CD4-positive, alpha-beta memory T cell (primary cell): ENCODE measurements at regions not wholly inside any gene's neighbourhood (a gene's known extent, or its start where the extent isn't known, plus 50 kb on each side); places are given as distances from the start of the nearest gene placed in this dataset.

Source experiments
- CTCF ChIA-PET: fragments of 350-600 bp; sonication (Branson Sonifier 250); formaldehyde crosslinking; loops from one replicate; lab custom pipeline; 2021; ENCODE audit warnings: inconsistent platforms; ENCODE audit not compliant: partially characterized antibody; lab: Charles Lee
- POLR2A ChIA-PET: fragments of 350-600 bp; sonication (Branson Sonifier 250); formaldehyde crosslinking; loops from one replicate; lab custom pipeline; 2021; ENCODE audit not compliant: partially characterized antibody; lab: Charles Lee
- DNase-seq, 5 donors: peaks; one replicate each; pipeline versions ENCODE4 v3.0.0 to v3.0.0-alpha.2; 2020 to 2022; ENCODE audit warnings: mixed read lengths in 1 of 5
- H3K27ac ChIP-seq: one replicate; pipeline ENCODE4 v1.7.0; 2013; ENCODE audit warnings: low read depth, low read length
- H3K27me3 ChIP-seq: 2 replicates; pipeline ENCODE4 v1.7.0; 2013; ENCODE audit warnings: mild to moderate bottlenecking, low read length, moderate library complexity; ENCODE audit not compliant: insufficient read depth
- H3K36me3 ChIP-seq: 2 replicates; pipeline ENCODE4 v1.7.0; 2013; ENCODE audit warnings: mild to moderate bottlenecking, low read length, moderate library complexity; ENCODE audit not compliant: insufficient read depth
- H3K4me1 ChIP-seq: 2 replicates; pipeline ENCODE4 v1.7.0; 2013; ENCODE audit warnings: mild to moderate bottlenecking, low read length, moderate library complexity; ENCODE audit not compliant: insufficient read depth
- H3K4me3 ChIP-seq, 2 donors: one replicate each; pipeline ENCODE4 v1.7.0; 2013; ENCODE audit warnings: low read length in 2 of 2, mild to moderate bottlenecking in 1 of 2
- H3K9me3 ChIP-seq, 2 donors: one replicate each; pipeline ENCODE4 v1.7.0; 2013; ENCODE audit warnings: low read length in 2 of 2, control low read depth in 1 of 2; ENCODE audit not compliant: control insufficient read depth in 1 of 2
- H3K27ac Mint-ChIP-seq, 7 donors: one replicate each; pipeline ENCODE4 v1.8.0; 2020 to 2021; ENCODE audit warnings: mixed read lengths in 7 of 7, mild to moderate bottlenecking in 6 of 7, inconsistent platforms in 3 of 7, moderate library complexity in 3 of 7
- H3K27me3 Mint-ChIP-seq, 2 donors: one replicate each; pipeline ENCODE4 v1.8.0; 2020 to 2021; ENCODE audit warnings: mixed read lengths in 2 of 2
- H3K36me3 Mint-ChIP-seq, 2 donors: one replicate each; pipeline ENCODE4 v1.8.0; 2020 to 2021; ENCODE audit warnings: mixed read lengths in 2 of 2, inconsistent platforms in 1 of 2, mild to moderate bottlenecking in 1 of 2
- H3K4me1 Mint-ChIP-seq, 4 donors: one replicate each; pipeline ENCODE4 v1.8.0; 2020 to 2021; ENCODE audit warnings: mixed read lengths in 4 of 4, mild to moderate bottlenecking in 1 of 4
- H3K4me3 Mint-ChIP-seq, 8 donors: one replicate each; pipeline ENCODE4 v1.8.0; 2020 to 2021; ENCODE audit warnings: mixed read lengths in 8 of 8, mild to moderate bottlenecking in 7 of 8, moderate library complexity in 6 of 8, inconsistent platforms in 3 of 8
- H3K9me3 Mint-ChIP-seq, 8 donors: one replicate each; pipeline ENCODE4 v1.8.0; 2020 to 2021; ENCODE audit warnings: mixed read lengths in 8 of 8, mild to moderate bottlenecking in 5 of 8, inconsistent platforms in 3 of 8, moderate library complexity in 1 of 8
- intact Hi-C: fragments of 100-400 bp; cut with micrococcal nuclease; formaldehyde crosslinking; loops from one replicate; pipeline ENCODE4 v1.15.1; 2023

DNA sequence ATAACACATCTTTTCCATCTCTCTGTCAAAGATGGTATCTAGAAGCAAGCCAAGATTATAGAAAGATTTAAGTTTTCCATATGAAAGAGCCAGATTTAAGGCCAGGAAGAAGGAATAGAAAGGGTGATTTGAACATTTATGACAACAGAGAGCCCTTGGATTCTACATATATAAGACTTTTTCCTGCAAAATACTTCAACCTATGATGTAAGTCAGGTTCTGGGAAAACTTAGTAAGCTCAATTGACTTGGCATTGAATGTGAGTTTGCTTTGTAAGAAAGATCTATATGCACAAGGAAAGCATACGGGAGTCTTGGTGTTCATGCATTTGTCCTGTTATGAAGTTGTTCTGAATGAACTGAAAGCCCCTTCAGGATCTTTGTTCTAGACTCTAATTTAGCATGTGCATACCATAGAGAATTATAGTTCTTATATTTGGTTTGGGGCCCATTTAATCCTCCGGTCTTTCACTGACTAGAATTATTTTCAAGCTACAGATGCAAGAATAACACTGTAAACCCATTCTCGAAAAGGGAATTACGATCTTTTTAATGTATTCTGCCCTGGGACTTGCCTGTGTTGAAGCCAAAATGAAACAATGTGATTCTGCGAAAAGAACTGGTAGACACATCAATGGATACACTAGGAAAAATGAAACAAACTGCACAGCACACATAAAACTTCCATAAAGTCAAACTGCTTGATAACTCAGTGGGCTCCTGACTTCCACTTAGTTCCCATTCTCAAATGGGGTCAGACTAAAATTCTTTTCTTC is 152.8 kb downstream of the DISP1 start:
- DNase-seq, result no peak
- no peak overlapping the region for H3K27ac ChIP-seq
- no peaks in the 10 kb centered on the region for H3K9me3 ChIP-seq
- H3K4me3 Mint-ChIP-seq, result no peak overlapping the region
- no peaks in the 10 kb centered on the region for H3K36me3 Mint-ChIP-seq
- CTCF ChIA-PET, result no interaction called here
- H3K27ac Mint-ChIP-seq, result no peak overlapping the region
- no peaks in the 10 kb centered on the region for H3K4me1 ChIP-seq
- intact Hi-C loops, result no loop called here
- H3K9me3 Mint-ChIP-seq, result no peaks in the 10 kb centered on the region
- no peaks in the 10 kb centered on the region for H3K27me3 Mint-ChIP-seq
- H3K4me3 ChIP-seq, result no peak overlapping the region
- no peaks in the 10 kb centered on the region for H3K36me3 ChIP-seq
- no peaks in the 10 kb centered on the region for H3K4me1 Mint-ChIP-seq
- H3K27me3 ChIP-seq, result no peaks in the 10 kb centered on the region
- POLR2A ChIA-PET, result no interaction called here

DNA sequence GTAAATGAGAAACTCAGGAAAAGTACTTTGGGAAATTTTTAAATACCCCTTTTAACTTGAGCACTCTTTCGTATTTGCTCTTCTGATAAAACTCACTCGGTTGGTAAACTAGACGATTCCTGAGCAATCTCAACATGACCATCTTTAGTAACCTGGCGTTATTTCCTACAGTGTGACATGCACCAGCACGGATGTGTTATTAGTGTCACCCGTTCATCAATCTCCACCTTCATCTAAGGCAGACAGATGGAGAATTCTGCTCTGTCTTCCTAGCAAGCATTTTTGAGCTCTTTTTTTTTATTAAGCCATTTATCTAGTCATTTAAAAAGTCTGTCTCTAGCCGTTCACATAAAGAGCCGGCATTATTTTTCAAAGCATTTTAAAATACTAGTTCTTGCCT is 155.2 kb downstream of the DISP1 start:
- POLR2A ChIA-PET, result no interaction called here
- H3K27ac Mint-ChIP-seq, result no peak overlapping the region
- Histone ChIP-seq H3K4me1 (no peaks in the 10 kb centered on the region), H3K36me3 (no peaks in the 10 kb centered on the region), H3K9me3 (no peaks in the 10 kb centered on the region), H3K27me3 (no peaks in the 10 kb centered on the region), H3K27ac (no peak overlapping the region), H3K4me3 (no peak overlapping the region)
- H3K36me3 Mint-ChIP-seq, result no peaks in the 10 kb centered on the region
- intact Hi-C loops, result no loop called here
- H3K4me3 Mint-ChIP-seq, result no peak overlapping the region
- H3K4me1 Mint-ChIP-seq, result peaks cover 0 to 2% (median 0%) of the 10 kb centered on the region in 4 donors
- no peaks in the 10 kb centered on the region for H3K27me3 Mint-ChIP-seq
- DNase-seq, result no peak
- no peaks in the 10 kb centered on the region for H3K9me3 Mint-ChIP-seq
- CTCF ChIA-PET, result no interaction called here

DNA sequence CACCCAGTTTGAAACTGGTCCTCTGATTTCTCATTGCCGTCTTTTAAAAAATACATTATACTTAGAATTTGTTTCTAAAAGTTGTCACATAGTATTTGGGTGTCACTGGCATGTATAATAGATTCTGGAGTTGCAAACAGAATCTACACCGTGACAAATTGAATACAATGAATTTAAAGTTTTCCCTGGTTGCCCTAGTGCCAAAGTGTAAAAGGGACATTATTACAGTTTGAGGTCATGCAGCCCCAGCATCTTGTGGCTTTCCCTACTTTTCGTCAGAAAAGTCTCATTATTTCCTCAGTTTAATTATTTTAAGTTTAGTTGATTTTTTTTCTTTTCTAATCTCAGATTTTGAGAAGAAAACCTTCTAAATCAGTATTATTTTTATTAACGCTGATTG is 155.9 kb downstream of the DISP1 start:
- Mint-ChIP-seq H3K9me3 (no peaks in the 10 kb centered on the region), H3K4me3 (no peak overlapping the region), H3K4me1 (peaks cover 0 to 2% (median 0%) of the 10 kb centered on the region in 4 donors), H3K27me3 (no peaks in the 10 kb centered on the region), H3K36me3 (peaks cover 0 to 4% of the 10 kb centered on the region in 2 donors), H3K27ac (no peak overlapping the region)
- CTCF ChIA-PET, result no interaction called here
- no peaks in the 10 kb centered on the region for H3K36me3 ChIP-seq
- POLR2A ChIA-PET, result no interaction called here
- DNase-seq, result no peak
- intact Hi-C loops, result no loop called here
- H3K4me3 ChIP-seq, result no peak overlapping the region
- H3K27ac ChIP-seq, result no peak overlapping the region
- no peaks in the 10 kb centered on the region for H3K27me3 ChIP-seq
- H3K9me3 ChIP-seq, result no peaks in the 10 kb centered on the region
- H3K4me1 ChIP-seq, result no peaks in the 10 kb centered on the region

DNA sequence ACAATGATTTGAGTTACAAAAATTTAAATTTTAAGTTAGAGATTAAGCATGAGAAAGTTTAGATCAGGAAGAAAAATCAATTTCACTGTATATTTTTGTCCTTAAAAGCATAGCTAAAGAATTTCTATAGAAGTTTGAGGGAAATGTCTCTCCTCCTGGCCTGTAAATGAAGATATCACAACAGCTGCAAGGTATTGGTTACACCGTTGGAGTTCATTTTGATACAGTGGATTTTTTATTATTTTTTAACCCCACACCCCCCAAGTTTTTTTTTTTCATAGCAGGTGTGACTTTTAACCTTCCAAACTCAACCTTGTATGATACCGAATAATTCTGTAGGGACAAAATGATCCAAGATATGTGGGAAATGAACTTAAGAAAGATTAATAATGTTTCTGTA is 156.3 kb downstream of the DISP1 start:
- Histone ChIP-seq H3K27me3 (no peaks in the 10 kb centered on the region), H3K9me3 (no peaks in the 10 kb centered on the region), H3K4me1 (no peaks in the 10 kb centered on the region), H3K4me3 (no peak overlapping the region), H3K27ac (no peak overlapping the region), H3K36me3 (no peaks in the 10 kb centered on the region)
- POLR2A ChIA-PET, result no interaction called here
- intact Hi-C loops, result no loop called here
- CTCF ChIA-PET, result interaction anchor here (1.3 kb wide), 1 partner anchor 163 kb away, joined by 3 read pairs; no protein-coding TSS in a partner anchor
- Mint-ChIP-seq H3K4me3 (no peak overlapping the region), H3K9me3 (no peaks in the 10 kb centered on the region), H3K27me3 (no peaks in the 10 kb centered on the region), H3K36me3 (peaks cover 0 to 4% of the 10 kb centered on the region in 2 donors), H3K4me1 (peaks cover 0 to 2% (median 0%) of the 10 kb centered on the region in 4 donors), H3K27ac (no peak overlapping the region)
- DNase-seq, result no peak

DNA sequence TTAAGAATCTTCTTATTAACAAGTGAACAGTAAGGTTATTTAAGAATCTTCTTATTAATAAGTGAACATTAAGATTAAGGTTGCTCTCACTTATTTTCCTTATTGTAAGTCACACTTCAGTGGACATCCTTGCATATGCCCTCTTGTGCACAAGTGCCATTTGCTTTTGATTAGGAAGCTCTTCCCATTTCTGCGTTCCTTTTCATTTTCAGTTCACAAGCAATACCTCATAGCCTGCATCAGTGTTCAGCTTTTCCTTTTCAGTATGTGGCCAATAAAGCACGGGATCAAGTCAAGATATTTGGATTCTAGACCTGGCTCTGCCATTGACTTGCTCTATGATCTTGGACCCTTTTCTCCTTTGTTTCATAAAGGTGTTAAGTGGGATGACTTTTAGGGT is 158.7 kb downstream of the DISP1 start:
- peaks cover 0 to 2% (median 0%) of the 10 kb centered on the region in 4 donors for H3K4me1 Mint-ChIP-seq
- no peaks in the 10 kb centered on the region for H3K4me1 ChIP-seq
- DNase-seq, result no peak
- no peaks in the 10 kb centered on the region for H3K9me3 Mint-ChIP-seq
- peaks cover 2 to 4% of the 10 kb centered on the region in 2 donors for H3K36me3 Mint-ChIP-seq
- ChIA-PET POLR2A (no interaction called here), CTCF (no interaction called here)
- intact Hi-C loops, result no loop called here
- H3K27me3 Mint-ChIP-seq, result no peaks in the 10 kb centered on the region
- no peaks in the 10 kb centered on the region for H3K27me3 ChIP-seq
- H3K4me3 Mint-ChIP-seq, result no peak overlapping the region
- no peak overlapping the region for H3K27ac ChIP-seq
- H3K36me3 ChIP-seq, result no peaks in the 10 kb centered on the region
- H3K27ac Mint-ChIP-seq, result no peak overlapping the region
- no peak overlapping the region for H3K4me3 ChIP-seq
- H3K9me3 ChIP-seq, result no peaks in the 10 kb centered on the region

DNA sequence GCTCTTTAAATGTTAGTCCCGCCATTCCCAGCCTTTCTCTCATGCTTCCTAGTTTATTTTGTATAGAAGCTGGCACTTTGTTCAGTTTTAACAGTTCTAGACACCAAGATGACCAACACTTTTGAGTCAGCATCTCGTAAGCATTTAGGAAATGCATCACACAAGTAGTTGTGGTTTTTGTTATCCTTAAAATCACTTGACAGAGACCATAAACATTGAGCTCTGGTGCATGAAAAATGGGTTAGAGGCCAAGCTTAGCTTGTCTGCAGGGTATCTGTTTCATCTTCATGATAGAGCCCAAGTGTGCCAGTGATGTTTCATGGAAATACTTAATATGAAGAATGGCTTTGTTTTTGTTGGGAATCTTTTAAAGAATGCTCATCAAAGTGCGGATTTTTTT is 159.7 kb downstream of the DISP1 start:
- peaks cover 0 to 2% (median 0%) of the 10 kb centered on the region in 4 donors for H3K4me1 Mint-ChIP-seq
- CTCF ChIA-PET, result no interaction called here

GRCh38 chr1:222975472-222976122 is 160.8 kb downstream of the DISP1 start:
- Histone ChIP-seq H3K27me3 (no peaks in the 10 kb centered on the region), H3K4me1 (no peaks in the 10 kb centered on the region), H3K36me3 (no peaks in the 10 kb centered on the region), H3K4me3 (no peak overlapping the region), H3K9me3 (no peaks in the 10 kb centered on the region), H3K27ac (no peak overlapping the region)
- Mint-ChIP-seq H3K36me3 (peaks cover 2 to 4% of the 10 kb centered on the region in 2 donors), H3K27ac (no peak overlapping the region), H3K4me3 (no peak overlapping the region), H3K4me1 (peaks cover 0 to 2% (median 0%) of the 10 kb centered on the region in 4 donors), H3K27me3 (no peaks in the 10 kb centered on the region), H3K9me3 (peaks cover 0 to 2% (median 0%) of the 10 kb centered on the region in 8 donors)
- CTCF ChIA-PET, result no interaction called here
- intact Hi-C loops, result no loop called here
- DNase-seq, result no peak
- POLR2A ChIA-PET, result no interaction called here

More for the DNA sequence above, 159.7 kb downstream of the DISP1 start:
- H3K27me3 ChIP-seq, result no peaks in the 10 kb centered on the region
- H3K9me3 ChIP-seq, result no peaks in the 10 kb centered on the region
- Mint-ChIP-seq H3K27me3 (no peaks in the 10 kb centered on the region), H3K9me3 (peaks cover 0 to under 1% (median 0%) of the 10 kb centered on the region in 8 donors), H3K4me3 (no peak overlapping the region), H3K27ac (no peak overlapping the region), H3K36me3 (peaks cover 2 to 4% of the 10 kb centered on the region in 2 donors)
- H3K36me3 ChIP-seq, result no peaks in the 10 kb centered on the region
- no peak overlapping the region for H3K27ac ChIP-seq
- DNase-seq, result no peak
- H3K4me3 ChIP-seq, result no peak overlapping the region
- intact Hi-C loops, result no loop called here
- POLR2A ChIA-PET, result no interaction called here
- H3K4me1 ChIP-seq, result no peaks in the 10 kb centered on the region
